ENCODE measurements at regions not wholly inside any gene's neighbourhood (a gene's known extent, or its start where the extent isn't known, plus 50 kb on each side); places are given as distances from the start of the nearest gene placed in this dataset.
"Not testable (repeated sequence)": the region's sequence is repeated elsewhere in the genome, so short reads cannot be mapped to it uniquely, and the experiment has no call there.

- Histone ChIP-seq H3K27ac (no peak overlapping the region), H3K4me1 (no peaks in the 10 kb centered on the region), H3K4me3 (no peak overlapping the region), H3K9me3 (no peaks in the 10 kb centered on the region), H3K36me3 (no peaks in the 10 kb centered on the region), H3K27me3 (no peaks in the 10 kb centered on the region)
- intact Hi-C loops (cut with DNase I; ENCODE audit: low total_unique reads): no loop called here
- DNase-seq (ENCODE audit: low spot score in 2 of 2): no peak
- TF ChIP-seq POLR2A (IDR thresholded peaks at IDR 0.05): no peak
- no peak for TF ChIP-seq CTCF (IDR thresholded peaks at IDR 0.05)
- TF ChIP-seq POLR2AphosphoS5 (IDR thresholded peaks at IDR 0.05): no peak
Observed at GRCh38 chr7:19560111-19560883, 148.5 kb downstream of the POLR1F start.

- Histone ChIP-seq H3K9me3 (no peaks in the 10 kb centered on the region), H3K4me3 (no peak overlapping the region), H3K36me3 (no peaks in the 10 kb centered on the region), H3K4me1 (no peaks in the 10 kb centered on the region), H3K27ac (no peak overlapping the region), H3K27me3 (no peaks in the 10 kb centered on the region)
- intact Hi-C loops (cut with DNase I; ENCODE audit: low total_unique reads): no loop called here
- TF ChIP-seq CTCF (IDR thresholded peaks at IDR 0.05) (no peak), POLR2AphosphoS5 (IDR thresholded peaks at IDR 0.05) (no peak), POLR2A (IDR thresholded peaks at IDR 0.05) (no peak)
- DNase-seq (ENCODE audit: low spot score in 2 of 2): no peak
Observed at GRCh38 chr7:19558527-19558926, 150.3 kb downstream of the POLR1F start.

GRCh38 chr7:19557726-19558465, 150.9 kb downstream of the POLR1F start:
- H3K27me3 ChIP-seq: no peaks in the 10 kb centered on the region
- no peaks in the 10 kb centered on the region for H3K9me3 ChIP-seq
- H3K4me1 ChIP-seq: no peaks in the 10 kb centered on the region
- no peaks in the 10 kb centered on the region for H3K36me3 ChIP-seq
- H3K4me3 ChIP-seq: no peak overlapping the region
- intact Hi-C loops (cut with DNase I; ENCODE audit: low total_unique reads): no loop called here
- TF ChIP-seq CTCF (IDR thresholded peaks at IDR 0.05) (no peak), POLR2A (IDR thresholded peaks at IDR 0.05) (no peak), POLR2AphosphoS5 (IDR thresholded peaks at IDR 0.05) (no peak)
- DNase-seq (ENCODE audit: low spot score in 2 of 2): no peak
- no peak overlapping the region for H3K27ac ChIP-seq

- Histone ChIP-seq H3K4me1 (no peaks in the 10 kb centered on the region), H3K36me3 (no peaks in the 10 kb centered on the region), H3K27me3 (no peaks in the 10 kb centered on the region), H3K4me3 (no peak overlapping the region), H3K9me3 (peaks cover 0 to 2% of the 10 kb centered on the region in 2 donors), H3K27ac (no peak overlapping the region)
- TF ChIP-seq POLR2A (IDR thresholded peaks at IDR 0.05) (no peak), POLR2AphosphoS5 (IDR thresholded peaks at IDR 0.05) (no peak), CTCF (IDR thresholded peaks at IDR 0.05) (no peak)
- no peak for DNase-seq (ENCODE audit: low spot score in 2 of 2)
- intact Hi-C loops (cut with DNase I; ENCODE audit: low total_unique reads): no loop called here
Observed at GRCh38 chr7:19554581-19554980, 154.3 kb downstream of the POLR1F start.

DNA sequence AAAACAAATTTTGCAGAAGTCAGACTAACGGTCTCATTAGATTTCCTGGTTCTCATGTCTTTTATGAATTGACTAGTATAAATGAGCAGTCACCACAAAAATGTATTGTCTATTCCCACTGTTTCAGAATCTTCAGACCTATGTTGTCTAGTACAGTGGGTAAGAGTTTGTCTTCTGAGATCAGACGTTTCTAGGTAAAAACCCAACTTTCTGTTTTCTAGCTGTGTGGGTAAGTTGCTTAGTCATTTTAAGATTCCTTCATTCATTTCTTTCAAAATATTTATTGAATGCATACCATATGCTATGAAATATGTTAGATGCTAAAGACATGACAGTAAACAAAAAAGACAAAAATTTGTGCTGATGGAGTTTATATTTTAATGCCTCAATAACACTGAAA, 156.3 kb downstream of the POLR1F start:
- intact Hi-C loops (cut with DNase I; ENCODE audit: low total_unique reads): no loop called here
- Histone ChIP-seq H3K27ac (no peak overlapping the region), H3K4me1 (no peaks in the 10 kb centered on the region), H3K9me3 (peaks cover 0 to 2% of the 10 kb centered on the region in 2 donors), H3K36me3 (no peaks in the 10 kb centered on the region), H3K27me3 (no peaks in the 10 kb centered on the region), H3K4me3 (no peak overlapping the region)
- TF ChIP-seq CTCF (IDR thresholded peaks at IDR 0.05) (no peak), POLR2AphosphoS5 (IDR thresholded peaks at IDR 0.05) (no peak), POLR2A (IDR thresholded peaks at IDR 0.05) (no peak)
- no peak for DNase-seq (ENCODE audit: low spot score in 2 of 2)

DNA sequence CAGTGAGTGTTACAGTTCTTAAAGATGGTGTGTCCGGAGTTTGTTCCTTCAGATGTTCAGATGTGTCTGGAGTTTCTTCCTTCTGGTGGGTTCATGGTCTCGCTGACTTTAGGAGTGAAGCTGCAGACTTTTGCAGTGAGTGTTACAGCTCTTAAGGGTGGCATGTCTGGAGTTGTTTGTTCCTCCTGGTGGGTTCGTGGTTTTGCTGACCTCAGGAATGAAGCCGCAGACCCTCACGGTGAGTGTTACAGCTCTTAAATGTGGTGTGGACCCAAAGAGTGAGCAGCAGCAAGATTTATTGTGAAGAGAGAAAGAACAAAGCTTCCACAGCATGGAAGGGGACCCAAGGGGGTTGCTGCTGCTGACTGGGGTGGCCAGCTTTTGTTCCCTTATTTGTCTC, 159.6 kb downstream of the POLR1F start:
- H3K4me1 ChIP-seq; H3K27ac ChIP-seq; H3K9me3 ChIP-seq; DNase-seq (ENCODE audit: low spot score in 2 of 2); H3K36me3 ChIP-seq; intact Hi-C loops (cut with DNase I; ENCODE audit: low total_unique reads); H3K27me3 ChIP-seq; H3K4me3 ChIP-seq: not testable (repeated sequence)

All from breast epithelium (tissue), 4 donors.